Trophoblast cell (in vitro differentiated cells and primary cell): ENCODE measurements at regions not wholly inside any gene's neighbourhood (a gene's known extent, or its start where the extent isn't known, plus 50 kb on each side); places are given as distances from the start of the nearest gene placed in this dataset.

ENCODE experiments used
- DNase-seq, 2 donors: peaks; one replicate each; pipeline ENCODE4 v3.0.0-alpha.2; 2016
- H2AFZ ChIP-seq: 2 replicates; pipeline ENCODE4 v1.6.1; 2013; ENCODE audit warnings: low read length, moderate library complexity, mild to moderate bottlenecking; ENCODE audit not compliant: insufficient read depth, poor library complexity
- H2AK5ac ChIP-seq: 2 replicates; pipeline ENCODE4 v1.6.1; 2013; ENCODE audit warnings: mild to moderate bottlenecking, low read length
- H2BK120ac ChIP-seq: 2 replicates; pipeline ENCODE4 v1.6.1; 2013; ENCODE audit warnings: low read length, mild to moderate bottlenecking, moderate library complexity; ENCODE audit not compliant: insufficient read depth, poor library complexity
- H2BK12ac ChIP-seq: 2 replicates; pipeline ENCODE4 v1.6.1; 2013; ENCODE audit warnings: mild to moderate bottlenecking, low read length, moderate library complexity
- H2BK5ac ChIP-seq: 2 replicates; pipeline ENCODE4 v1.6.1; 2013; ENCODE audit warnings: low read length, low read depth, moderate library complexity, mild to moderate bottlenecking; ENCODE audit not compliant: poor library complexity
- H3K14ac ChIP-seq: 2 replicates; pipeline ENCODE4 v1.6.1; 2013; ENCODE audit warnings: mild to moderate bottlenecking, low read length
- H3K18ac ChIP-seq: 2 replicates; pipeline ENCODE4 v1.6.1; 2013; ENCODE audit warnings: mild to moderate bottlenecking, low read length
- H3K23ac ChIP-seq: 2 replicates; pipeline ENCODE4 v1.6.1; 2013; ENCODE audit warnings: low read length
- H3K27ac ChIP-seq: 2 replicates; pipeline ENCODE4 v1.5.1; 2013; ENCODE audit warnings: low read depth, mild to moderate bottlenecking, inconsistent platforms, low read length, moderate library complexity
- H3K27me3 ChIP-seq: 2 replicates; pipeline ENCODE4 v1.6.1; 2013; ENCODE audit warnings: inconsistent platforms, mild to moderate bottlenecking, low read length, moderate library complexity; ENCODE audit not compliant: insufficient read depth
- H3K36me3 ChIP-seq, 2 experiments: 1 replicate in 1 of 2; 2 replicates in 1 of 2; pipeline ENCODE4 v1.6.1; 2013; ENCODE audit warnings: low read length in 2 of 2, mild to moderate bottlenecking in 2 of 2, moderate library complexity in 1 of 2; ENCODE audit not compliant: insufficient read depth in 2 of 2, control insufficient read depth in 1 of 2
- H3K4ac ChIP-seq: 2 replicates; pipeline ENCODE4 v1.6.1; 2013; ENCODE audit warnings: low read depth, mild to moderate bottlenecking, low read length, moderate library complexity
- H3K4me1 ChIP-seq, 2 experiments: 1 replicate in 1 of 2; 2 replicates in 1 of 2; pipeline ENCODE4 v1.6.1; 2013; ENCODE audit warnings: low read length in 2 of 2, mild to moderate bottlenecking in 2 of 2, moderate library complexity in 1 of 2; ENCODE audit not compliant: insufficient read depth in 2 of 2, control insufficient read depth in 1 of 2
- H3K4me2 ChIP-seq: 2 replicates; pipeline ENCODE4 v1.6.1; 2013; ENCODE audit warnings: inconsistent platforms, mild to moderate bottlenecking, low read length, moderate library complexity
- H3K4me3 ChIP-seq: 2 replicates; pipeline ENCODE4 v1.5.1; 2013; ENCODE audit warnings: mild to moderate bottlenecking, low read depth, low read length, inconsistent platforms
- H3K79me1 ChIP-seq: one replicate; pipeline ENCODE4 v1.6.1; 2013; ENCODE audit warnings: low read length
- H3K79me2 ChIP-seq: 2 replicates; pipeline ENCODE4 v1.6.1; 2013; ENCODE audit warnings: low read length, mild to moderate bottlenecking; ENCODE audit not compliant: control insufficient read depth, insufficient read depth, poor library complexity
- H3K9ac ChIP-seq: 2 replicates; pipeline ENCODE4 v1.6.1; 2013; ENCODE audit warnings: mild to moderate bottlenecking, low read length
- H3K9me3 ChIP-seq: 2 replicates; pipeline ENCODE4 v1.6.1; 2013; ENCODE audit warnings: low read depth, mild to moderate bottlenecking, control low read depth, inconsistent platforms, low read length; ENCODE audit not compliant: insufficient read depth
- H4K12ac ChIP-seq: 2 replicates; pipeline ENCODE4 v1.6.1; 2013; ENCODE audit warnings: low read depth, mild to moderate bottlenecking, low read length, moderate library complexity
- H4K8ac ChIP-seq: 2 replicates; pipeline ENCODE4 v1.6.1; 2013; ENCODE audit warnings: low read depth, mild to moderate bottlenecking, low read length, moderate library complexity
- H4K91ac ChIP-seq: one replicate; pipeline ENCODE4 v1.6.1; 2013; ENCODE audit warnings: low read depth, mild to moderate bottlenecking, low read length, moderate library complexity
- WGBS: extraction: QIAGEN DNeasy Blood & Tissue Kit; methylation state at CpG from one replicate; pipeline ENCODE4 v1.1.7; 2013; ENCODE audit warnings: missing lambda C conversion rate; ENCODE audit not compliant: insufficient read length, insufficient coverage; ENCODE audit errors: extremely low coverage; 5-methylcytosine and 5-hydroxymethylcytosine counted together

GRCh38 chr10:89979726-89980125 is 278.3 kb downstream of the KIF20B start:
- DNase-seq = no peak
- H3K79me2 ChIP-seq = no peaks in the 10 kb centered on the region
- H3K23ac ChIP-seq = no peak overlapping the region
- H3K4me2 ChIP-seq = no peak overlapping the region
- no peak overlapping the region for H3K27ac ChIP-seq
- no peak overlapping the region for H2BK5ac ChIP-seq
- no peaks in the 10 kb centered on the region for H3K79me1 ChIP-seq
- peaks cover 0 to 1% of the 10 kb centered on the region in 2 experiments for H3K4me1 ChIP-seq
- H4K8ac ChIP-seq = no peak overlapping the region
- H4K91ac ChIP-seq = no peak overlapping the region
- no peak overlapping the region for H4K12ac ChIP-seq
- H3K4me3 ChIP-seq = no peak overlapping the region
- no peak overlapping the region for H3K4ac ChIP-seq
- H3K9me3 ChIP-seq = no peaks in the 10 kb centered on the region
- no peak overlapping the region for H3K14ac ChIP-seq
- no peak overlapping the region for H2BK120ac ChIP-seq
- H3K9ac ChIP-seq = no peak overlapping the region
- no peak overlapping the region for H2BK12ac ChIP-seq
- no peak overlapping the region for H3K18ac ChIP-seq
- H3K27me3 ChIP-seq = peaks cover 3% of the 10 kb centered on the region
- H2AK5ac ChIP-seq = no peak overlapping the region
- H2AFZ ChIP-seq = no peak overlapping the region
- H3K36me3 ChIP-seq = no peaks in the 10 kb centered on the region
- no CpG with 5 or more reads among the region's 1 CpG for WGBS

DNA sequence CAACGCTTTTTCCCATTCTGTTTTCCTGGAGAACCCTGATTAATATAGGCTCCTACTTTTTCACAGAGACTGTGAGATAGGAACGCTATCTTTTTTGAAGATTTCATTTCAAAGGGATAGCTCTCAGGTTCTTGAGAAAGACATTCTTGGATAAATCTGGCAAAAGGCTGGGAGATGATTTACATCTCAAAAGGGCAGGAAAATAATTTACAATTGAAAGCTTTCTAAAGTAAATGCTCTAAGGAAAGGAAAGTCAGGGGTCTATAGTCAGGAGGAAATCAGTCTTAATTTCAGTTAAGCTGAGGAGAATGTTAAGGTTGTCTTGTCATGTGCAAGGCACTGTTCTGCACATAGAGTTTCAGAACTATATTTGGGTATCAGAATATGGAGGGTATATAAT is 278.8 kb downstream of the KIF20B start:
- H2BK5ac ChIP-seq = no peak overlapping the region

DNA sequence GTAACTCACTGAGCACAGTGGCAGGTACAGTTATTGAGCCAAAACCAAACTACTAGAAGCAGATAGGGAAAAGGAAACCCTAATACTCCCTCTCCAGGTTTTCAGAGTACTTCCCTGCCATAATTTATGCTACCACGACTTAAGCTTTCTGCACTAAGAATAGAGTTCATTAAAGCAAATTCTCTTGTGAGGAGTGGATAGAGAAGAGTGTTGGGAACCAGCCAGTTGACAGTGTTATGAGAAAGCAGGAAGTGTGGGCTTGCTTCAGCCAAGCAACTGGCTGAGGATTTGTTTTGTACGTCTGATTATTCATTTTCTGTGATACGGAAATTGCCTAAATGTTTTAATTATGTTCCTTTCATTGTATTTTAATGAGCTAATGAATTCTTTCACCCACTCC is 280.5 kb downstream of the KIF20B start:
- H2BK120ac ChIP-seq = no peak overlapping the region
- H3K4me1 ChIP-seq = peaks cover 0 to 1% of the 10 kb centered on the region in 2 experiments
- H3K4ac ChIP-seq = no peak overlapping the region
- H2BK12ac ChIP-seq = no peak overlapping the region
- no peak overlapping the region for H3K9ac ChIP-seq
- no peak overlapping the region for H3K23ac ChIP-seq
- no peak overlapping the region for H3K14ac ChIP-seq
- no peak overlapping the region for H3K27ac ChIP-seq
- H3K79me1 ChIP-seq = no peaks in the 10 kb centered on the region
- H3K4me3 ChIP-seq = no peak overlapping the region
- no peak overlapping the region for H3K18ac ChIP-seq
- no peaks in the 10 kb centered on the region for H3K27me3 ChIP-seq
- no peak overlapping the region for H2AK5ac ChIP-seq
- no peak overlapping the region for H2BK5ac ChIP-seq
- H4K12ac ChIP-seq = no peak overlapping the region
- no peak overlapping the region for H4K91ac ChIP-seq
- WGBS = no CpG with 5 or more reads among the region's 3 CpGs
- DNase-seq = no peak
- no peak overlapping the region for H3K4me2 ChIP-seq
- no peak overlapping the region for H2AFZ ChIP-seq
- H3K79me2 ChIP-seq = no peaks in the 10 kb centered on the region
- H3K9me3 ChIP-seq = no peaks in the 10 kb centered on the region
- H3K36me3 ChIP-seq = no peaks in the 10 kb centered on the region
- no peak overlapping the region for H4K8ac ChIP-seq

More for the DNA sequence above, 278.8 kb downstream of the KIF20B start:
- no peak overlapping the region for H3K27ac ChIP-seq
- no CpG with 5 or more reads among the region's 2 CpGs for WGBS
- H4K8ac ChIP-seq = no peak overlapping the region
- no peak overlapping the region for H3K4ac ChIP-seq
- no peak for DNase-seq
- H3K79me2 ChIP-seq = no peaks in the 10 kb centered on the region
- no peak overlapping the region for H3K14ac ChIP-seq
- no peaks in the 10 kb centered on the region for H3K36me3 ChIP-seq
- H3K27me3 ChIP-seq = peaks cover 3% of the 10 kb centered on the region
- H3K18ac ChIP-seq = no peak overlapping the region
- H2BK120ac ChIP-seq = no peak overlapping the region
- H2AFZ ChIP-seq = no peak overlapping the region
- H2AK5ac ChIP-seq = no peak overlapping the region
- H2BK12ac ChIP-seq = no peak overlapping the region
- no peaks in the 10 kb centered on the region for H3K9me3 ChIP-seq
- H3K23ac ChIP-seq = no peak overlapping the region
- no peak overlapping the region for H3K4me3 ChIP-seq
- peaks cover 0 to 1% of the 10 kb centered on the region in 2 experiments for H3K4me1 ChIP-seq
- H4K91ac ChIP-seq = no peak overlapping the region
- no peak overlapping the region for H4K12ac ChIP-seq
- no peaks in the 10 kb centered on the region for H3K79me1 ChIP-seq
- no peak overlapping the region for H3K4me2 ChIP-seq
- no peak overlapping the region for H3K9ac ChIP-seq

DNA sequence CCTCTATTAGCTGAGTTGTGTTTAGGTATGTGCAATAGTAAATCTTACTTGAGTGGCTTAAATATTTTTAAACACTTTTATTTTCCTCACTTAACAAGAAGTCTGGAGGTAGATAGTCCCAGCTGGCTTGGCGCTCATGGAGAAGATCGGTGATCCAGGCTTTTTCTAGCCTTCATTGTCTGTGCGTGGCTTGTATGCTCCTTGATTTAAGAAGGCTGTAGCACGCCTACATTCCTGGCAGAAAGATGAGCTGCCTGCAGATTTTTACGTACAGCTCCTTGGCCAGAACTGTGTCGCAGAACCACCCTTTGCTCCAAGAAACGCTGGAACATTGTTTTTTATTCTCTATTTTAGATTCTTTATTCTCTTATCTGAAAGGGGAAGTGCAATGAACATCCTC is 284.1 kb downstream of the KIF20B start:
- Histone ChIP-seq H3K79me2 (no peaks in the 10 kb centered on the region), H3K27me3 (no peaks in the 10 kb centered on the region), H4K8ac (no peak overlapping the region), H4K12ac (no peak overlapping the region), H2BK120ac (no peak overlapping the region), H3K14ac (no peak overlapping the region), H2BK5ac (no peak overlapping the region), H3K4ac (no peak overlapping the region), H3K23ac (no peak overlapping the region), H3K27ac (no peak overlapping the region), H3K18ac (no peak overlapping the region), H3K4me1 (no peaks in the 10 kb centered on the region), H3K4me2 (no peak overlapping the region), H3K79me1 (no peaks in the 10 kb centered on the region), H3K9me3 (no peaks in the 10 kb centered on the region), H3K9ac (no peak overlapping the region), H2BK12ac (no peak overlapping the region), H4K91ac (no peak overlapping the region), H3K4me3 (no peak overlapping the region), H2AFZ (no peak overlapping the region), H3K36me3 (no peaks in the 10 kb centered on the region), H2AK5ac (no peak overlapping the region)
- no peak for DNase-seq
- WGBS = no CpG with 5 or more reads among the region's 7 CpGs
